GM12872 (cell line): ENCODE measurements at regions not wholly inside any gene's neighbourhood (a gene's known extent, or its start where the extent isn't known, plus 50 kb on each side); places are given as distances from the start of the nearest gene placed in this dataset.

ENCODE experiments used
- TF ChIP-seq, protein P1 (sequence below): IDR thresholded peaks from 3 replicates; pipeline ENCODE4 v1.5.1; 2011; ENCODE audit warnings: low read depth, mild to moderate bottlenecking, low read length, moderate library complexity; ENCODE audit not compliant: insufficient read depth

GRCh38 chr5:125541085-125541484 lies 794.6 kb upstream of the ZNF608 start:
- TF ChIP-seq, protein P1, sequence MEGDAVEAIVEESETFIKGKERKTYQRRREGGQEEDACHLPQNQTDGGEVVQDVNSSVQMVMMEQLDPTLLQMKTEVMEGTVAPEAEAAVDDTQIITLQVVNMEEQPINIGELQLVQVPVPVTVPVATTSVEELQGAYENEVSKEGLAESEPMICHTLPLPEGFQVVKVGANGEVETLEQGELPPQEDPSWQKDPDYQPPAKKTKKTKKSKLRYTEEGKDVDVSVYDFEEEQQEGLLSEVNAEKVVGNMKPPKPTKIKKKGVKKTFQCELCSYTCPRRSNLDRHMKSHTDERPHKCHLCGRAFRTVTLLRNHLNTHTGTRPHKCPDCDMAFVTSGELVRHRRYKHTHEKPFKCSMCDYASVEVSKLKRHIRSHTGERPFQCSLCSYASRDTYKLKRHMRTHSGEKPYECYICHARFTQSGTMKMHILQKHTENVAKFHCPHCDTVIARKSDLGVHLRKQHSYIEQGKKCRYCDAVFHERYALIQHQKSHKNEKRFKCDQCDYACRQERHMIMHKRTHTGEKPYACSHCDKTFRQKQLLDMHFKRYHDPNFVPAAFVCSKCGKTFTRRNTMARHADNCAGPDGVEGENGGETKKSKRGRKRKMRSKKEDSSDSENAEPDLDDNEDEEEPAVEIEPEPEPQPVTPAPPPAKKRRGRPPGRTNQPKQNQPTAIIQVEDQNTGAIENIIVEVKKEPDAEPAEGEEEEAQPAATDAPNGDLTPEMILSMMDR = no peak

GRCh38 chr5:125549322-125549911 lies 803.0 kb upstream of the ZNF608 start:
- TF ChIP-seq, protein P1 = no peak

GRCh38 chr5:125550274-125550673 lies 803.8 kb upstream of the ZNF608 start:
- TF ChIP-seq, protein P1 = no peak

GRCh38 chr5:125551246-125551645 lies 804.8 kb upstream of the ZNF608 start:
- TF ChIP-seq, protein P1 = no peak

DNA sequence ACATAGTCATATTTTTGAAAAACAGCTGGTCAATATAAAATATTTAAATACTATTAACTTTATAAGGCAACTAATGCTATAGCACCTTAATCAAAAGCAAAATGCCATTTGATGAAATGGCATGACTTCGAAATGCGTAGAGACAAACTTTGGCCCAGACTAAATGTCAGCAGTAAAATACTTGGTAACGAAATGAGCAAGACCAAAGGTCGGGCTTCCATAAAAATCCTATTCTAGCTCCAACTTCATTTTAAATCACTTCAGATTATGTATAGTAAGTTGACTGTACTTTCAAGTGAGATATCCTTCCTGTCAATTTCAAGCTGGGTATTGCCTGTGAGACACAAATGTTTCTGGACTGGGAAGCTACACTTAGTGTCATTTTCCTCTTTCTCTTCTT lies 805.4 kb upstream of the ZNF608 start:
- TF ChIP-seq, protein P1 = no peak

- TF ChIP-seq, protein P1 = no peak
Measured at GRCh38 chr5:125552486-125552885, 806.0 kb upstream of the ZNF608 start.

DNA sequence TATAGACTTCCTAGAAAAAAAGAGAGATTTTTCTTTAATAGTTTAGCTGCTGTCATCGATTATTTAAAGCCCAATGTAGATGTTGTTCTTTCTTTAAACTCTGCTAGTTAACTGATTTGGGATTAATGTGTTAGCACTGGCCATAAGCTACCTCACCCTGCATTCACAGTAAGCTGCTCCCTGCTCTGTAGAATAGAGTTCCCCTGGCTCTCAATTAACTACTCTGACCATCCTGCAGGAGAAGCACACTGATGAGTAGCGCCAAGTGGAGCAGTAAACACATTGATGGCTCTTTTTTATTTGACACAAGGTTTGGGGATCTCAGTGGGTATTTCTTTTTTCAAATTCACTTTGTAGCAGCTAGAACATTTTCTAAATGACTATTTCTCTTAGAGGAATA lies 807.9 kb upstream of the ZNF608 start:
- TF ChIP-seq, protein P1 = no peak

- TF ChIP-seq, protein P1 = no peak
Measured at GRCh38 chr5:125555591-125555990, 809.2 kb upstream of the ZNF608 start.
